CD4-positive, alpha-beta memory T cell (primary cell): ENCODE measurements at regions not wholly inside any gene's neighbourhood (a gene's known extent, or its start where the extent isn't known, plus 50 kb on each side); places are given as distances from the start of the nearest gene placed in this dataset.

Experiments
- CTCF ChIA-PET: fragments of 350-600 bp; sonication (Branson Sonifier 250); formaldehyde crosslinking; loops from one replicate; lab custom pipeline; 2021; ENCODE audit warnings: inconsistent platforms; ENCODE audit not compliant: partially characterized antibody; lab: Charles Lee
- POLR2A ChIA-PET: fragments of 350-600 bp; sonication (Branson Sonifier 250); formaldehyde crosslinking; loops from one replicate; lab custom pipeline; 2021; ENCODE audit not compliant: partially characterized antibody; lab: Charles Lee
- DNase-seq, 5 donors: peaks; one replicate each; pipeline versions ENCODE4 v3.0.0 to v3.0.0-alpha.2; 2020 to 2022; ENCODE audit warnings: mixed read lengths in 1 of 5
- H3K27ac ChIP-seq: one replicate; pipeline ENCODE4 v1.7.0; 2013; ENCODE audit warnings: low read depth, low read length
- H3K27me3 ChIP-seq: 2 replicates; pipeline ENCODE4 v1.7.0; 2013; ENCODE audit warnings: mild to moderate bottlenecking, low read length, moderate library complexity; ENCODE audit not compliant: insufficient read depth
- H3K36me3 ChIP-seq: 2 replicates; pipeline ENCODE4 v1.7.0; 2013; ENCODE audit warnings: mild to moderate bottlenecking, low read length, moderate library complexity; ENCODE audit not compliant: insufficient read depth
- H3K4me1 ChIP-seq: 2 replicates; pipeline ENCODE4 v1.7.0; 2013; ENCODE audit warnings: mild to moderate bottlenecking, low read length, moderate library complexity; ENCODE audit not compliant: insufficient read depth
- H3K4me3 ChIP-seq, 2 donors: one replicate each; pipeline ENCODE4 v1.7.0; 2013; ENCODE audit warnings: low read length in 2 of 2, mild to moderate bottlenecking in 1 of 2
- H3K9me3 ChIP-seq, 2 donors: one replicate each; pipeline ENCODE4 v1.7.0; 2013; ENCODE audit warnings: low read length in 2 of 2, control low read depth in 1 of 2; ENCODE audit not compliant: control insufficient read depth in 1 of 2
- H3K27ac Mint-ChIP-seq, 7 donors: one replicate each; pipeline ENCODE4 v1.8.0; 2020 to 2021; ENCODE audit warnings: mixed read lengths in 7 of 7, mild to moderate bottlenecking in 6 of 7, inconsistent platforms in 3 of 7, moderate library complexity in 3 of 7
- H3K27me3 Mint-ChIP-seq, 2 donors: one replicate each; pipeline ENCODE4 v1.8.0; 2020 to 2021; ENCODE audit warnings: mixed read lengths in 2 of 2
- H3K36me3 Mint-ChIP-seq, 2 donors: one replicate each; pipeline ENCODE4 v1.8.0; 2020 to 2021; ENCODE audit warnings: mixed read lengths in 2 of 2, inconsistent platforms in 1 of 2, mild to moderate bottlenecking in 1 of 2
- H3K4me1 Mint-ChIP-seq, 4 donors: one replicate each; pipeline ENCODE4 v1.8.0; 2020 to 2021; ENCODE audit warnings: mixed read lengths in 4 of 4, mild to moderate bottlenecking in 1 of 4
- H3K4me3 Mint-ChIP-seq, 8 donors: one replicate each; pipeline ENCODE4 v1.8.0; 2020 to 2021; ENCODE audit warnings: mixed read lengths in 8 of 8, mild to moderate bottlenecking in 7 of 8, moderate library complexity in 6 of 8, inconsistent platforms in 3 of 8
- H3K9me3 Mint-ChIP-seq, 8 donors: one replicate each; pipeline ENCODE4 v1.8.0; 2020 to 2021; ENCODE audit warnings: mixed read lengths in 8 of 8, mild to moderate bottlenecking in 5 of 8, inconsistent platforms in 3 of 8, moderate library complexity in 1 of 8
- intact Hi-C: fragments of 100-400 bp; cut with micrococcal nuclease; formaldehyde crosslinking; loops from one replicate; pipeline ENCODE4 v1.15.1; 2023

DNA sequence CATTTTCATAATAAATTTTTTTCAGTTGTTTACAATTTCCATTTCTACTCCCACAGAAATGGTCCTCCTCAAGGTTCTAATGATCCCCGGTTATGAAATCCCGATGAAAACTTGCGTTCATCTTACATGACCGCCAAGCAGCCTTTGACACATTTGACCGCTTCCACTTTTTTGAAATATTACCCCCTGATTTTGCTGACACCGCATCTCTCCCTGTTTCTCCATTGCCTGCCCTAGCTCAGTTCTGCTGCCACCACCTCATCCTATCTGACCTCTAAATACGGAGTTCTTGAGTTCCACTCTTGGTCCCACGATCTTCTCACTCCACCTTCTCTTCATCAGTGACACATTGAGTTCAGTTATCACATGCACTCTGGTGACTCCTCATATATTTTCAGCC is 74.1 kb downstream of the SLC35B3 start:
- ChIA-PET POLR2A (no interaction called here), CTCF (no interaction called here)
- Histone ChIP-seq H3K4me3 (no peak overlapping the region), H3K4me1 (no peaks in the 10 kb centered on the region), H3K27me3 (no peaks in the 10 kb centered on the region), H3K9me3 (no peaks in the 10 kb centered on the region), H3K36me3 (no peaks in the 10 kb centered on the region), H3K27ac (no peak overlapping the region)
- no peaks in the 10 kb centered on the region for H3K4me1 Mint-ChIP-seq
- no peak overlapping the region for H3K4me3 Mint-ChIP-seq
- H3K36me3 Mint-ChIP-seq, result no peaks in the 10 kb centered on the region
- intact Hi-C loops, result no loop called here
- peaks cover 0 to 2% (median 0%) of the 10 kb centered on the region in 8 donors for H3K9me3 Mint-ChIP-seq
- peaks cover 3 to 6% of the 10 kb centered on the region in 2 donors for H3K27me3 Mint-ChIP-seq
- H3K27ac Mint-ChIP-seq, result no peak overlapping the region
- no peak for DNase-seq

DNA sequence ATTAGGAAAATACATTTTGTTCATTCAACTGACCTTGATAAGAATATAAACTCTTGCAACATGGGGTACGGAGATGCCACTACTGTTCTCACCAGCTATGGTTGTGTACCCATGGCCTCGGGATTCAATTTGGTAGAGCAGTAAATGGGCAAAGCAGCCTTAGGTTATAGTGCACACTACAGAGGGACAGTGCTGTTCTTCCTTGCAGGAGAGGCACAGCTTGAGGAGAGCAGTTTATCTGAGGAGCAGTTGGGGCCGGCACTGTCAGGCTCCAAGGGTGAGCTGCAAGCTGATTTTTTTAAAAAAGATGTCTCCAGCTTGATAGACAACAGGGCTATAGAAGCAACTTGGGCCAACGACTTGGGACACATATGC is 82.4 kb downstream of the SLC35B3 start:
- H3K36me3 Mint-ChIP-seq, result no peaks in the 10 kb centered on the region
- H3K9me3 Mint-ChIP-seq, result peaks cover 0 to 3% (median 0%) of the 10 kb centered on the region in 8 donors
- H3K4me3 ChIP-seq, result no peak overlapping the region
- no peaks in the 10 kb centered on the region for H3K36me3 ChIP-seq
- CTCF ChIA-PET, result interaction anchor here (0.8 kb wide), 1 partner anchor 11 kb away, joined by 3 read pairs; no protein-coding TSS in a partner anchor
- H3K27ac Mint-ChIP-seq, result no peak overlapping the region
- no peaks in the 10 kb centered on the region for H3K27me3 ChIP-seq
- no peak overlapping the region for H3K4me3 Mint-ChIP-seq
- no peak overlapping the region for H3K27ac ChIP-seq
- H3K4me1 ChIP-seq, result no peaks in the 10 kb centered on the region
- POLR2A ChIA-PET, result no interaction called here
- no peaks in the 10 kb centered on the region for H3K9me3 ChIP-seq
- no peak for DNase-seq
- intact Hi-C loops, result no loop called here
- peaks cover 2 to 4% of the 10 kb centered on the region in 2 donors for H3K27me3 Mint-ChIP-seq
- no peaks in the 10 kb centered on the region for H3K4me1 Mint-ChIP-seq

DNA sequence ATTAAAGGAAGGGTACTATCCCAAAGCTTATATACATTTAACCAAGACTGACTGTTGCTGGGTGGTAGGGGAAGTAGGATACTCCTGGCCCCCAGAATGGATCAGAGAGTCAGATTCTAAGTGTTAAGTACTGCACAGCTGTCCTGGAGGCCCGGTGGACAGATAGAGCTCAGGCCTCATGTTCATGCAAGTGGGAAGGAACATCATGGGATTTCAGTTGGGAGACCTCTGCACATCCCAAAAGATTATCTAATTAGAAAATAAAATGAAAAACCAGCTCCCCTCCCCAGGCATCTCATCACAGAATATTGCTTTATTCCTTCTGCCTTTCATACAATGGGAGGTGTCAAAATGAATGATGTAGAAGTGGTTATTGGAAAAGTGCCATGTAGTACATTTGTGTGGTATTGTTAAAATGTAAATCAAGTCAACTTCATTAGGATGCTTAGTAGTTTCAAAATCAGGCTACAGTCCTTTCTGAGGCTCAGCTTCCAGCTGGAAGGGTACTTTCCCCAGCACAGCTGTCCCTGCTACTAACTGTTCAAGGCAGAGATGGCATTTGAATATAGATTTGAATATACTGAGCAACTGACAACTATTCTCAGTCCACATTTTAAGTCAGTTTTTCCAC is 82.9 kb downstream of the SLC35B3 start:
- Mint-ChIP-seq H3K9me3 (peaks cover 0 to 3% (median 2%) of the 10 kb centered on the region in 8 donors), H3K36me3 (no peaks in the 10 kb centered on the region), H3K4me3 (no peak overlapping the region), H3K27ac (no peak overlapping the region), H3K27me3 (peaks cover 2 to 4% of the 10 kb centered on the region in 2 donors), H3K4me1 (no peaks in the 10 kb centered on the region)
- no peaks in the 10 kb centered on the region for H3K9me3 ChIP-seq
- intact Hi-C loops, result no loop called here
- POLR2A ChIA-PET, result no interaction called here
- H3K4me3 ChIP-seq, result no peak overlapping the region
- no peak for DNase-seq
- H3K36me3 ChIP-seq, result no peaks in the 10 kb centered on the region
- CTCF ChIA-PET, result interaction anchor here (0.8 kb wide), 1 partner anchor 10 kb away, joined by 3 read pairs; no protein-coding TSS in a partner anchor
- no peak overlapping the region for H3K27ac ChIP-seq
- H3K4me1 ChIP-seq, result no peaks in the 10 kb centered on the region
- H3K27me3 ChIP-seq, result no peaks in the 10 kb centered on the region

DNA sequence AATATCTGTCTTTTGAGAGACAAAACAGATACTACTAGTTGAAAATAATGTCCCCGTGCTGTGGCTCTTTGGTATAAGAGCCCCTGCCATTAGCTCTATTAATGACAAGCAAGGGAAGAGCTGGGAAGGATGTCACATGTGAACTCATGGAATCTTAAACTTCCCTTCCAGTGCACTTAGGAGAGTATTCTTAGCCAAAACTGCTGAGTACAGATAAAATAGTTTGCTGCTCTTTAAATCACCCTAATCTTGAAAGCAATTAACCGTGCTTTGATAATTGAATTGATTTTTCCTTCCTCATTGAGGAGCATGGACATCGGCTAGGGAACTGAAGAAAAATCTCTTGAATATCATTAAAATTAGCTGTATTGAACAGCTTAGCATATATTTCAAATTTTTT is 91.7 kb downstream of the SLC35B3 start:
- H3K27ac Mint-ChIP-seq, result no peak overlapping the region
- CTCF ChIA-PET, result no interaction called here
- H3K4me3 ChIP-seq, result no peak overlapping the region
- DNase-seq, result no peak
- H3K27me3 ChIP-seq, result no peaks in the 10 kb centered on the region
- H3K4me1 Mint-ChIP-seq, result no peaks in the 10 kb centered on the region
- H3K27ac ChIP-seq, result no peak overlapping the region
- H3K4me1 ChIP-seq, result no peaks in the 10 kb centered on the region
- peaks cover 0 to 3% of the 10 kb centered on the region in 2 donors for H3K36me3 Mint-ChIP-seq
- H3K36me3 ChIP-seq, result no peaks in the 10 kb centered on the region
- no peaks in the 10 kb centered on the region for H3K9me3 ChIP-seq
- intact Hi-C loops, result no loop called here
- POLR2A ChIA-PET, result no interaction called here
- H3K27me3 Mint-ChIP-seq, result peaks cover 4% of the 10 kb centered on the region in 2 donors
- H3K9me3 Mint-ChIP-seq, result peaks cover 3 to 17% (median 14%) of the 10 kb centered on the region in 8 donors
- no peak overlapping the region for H3K4me3 Mint-ChIP-seq

DNA sequence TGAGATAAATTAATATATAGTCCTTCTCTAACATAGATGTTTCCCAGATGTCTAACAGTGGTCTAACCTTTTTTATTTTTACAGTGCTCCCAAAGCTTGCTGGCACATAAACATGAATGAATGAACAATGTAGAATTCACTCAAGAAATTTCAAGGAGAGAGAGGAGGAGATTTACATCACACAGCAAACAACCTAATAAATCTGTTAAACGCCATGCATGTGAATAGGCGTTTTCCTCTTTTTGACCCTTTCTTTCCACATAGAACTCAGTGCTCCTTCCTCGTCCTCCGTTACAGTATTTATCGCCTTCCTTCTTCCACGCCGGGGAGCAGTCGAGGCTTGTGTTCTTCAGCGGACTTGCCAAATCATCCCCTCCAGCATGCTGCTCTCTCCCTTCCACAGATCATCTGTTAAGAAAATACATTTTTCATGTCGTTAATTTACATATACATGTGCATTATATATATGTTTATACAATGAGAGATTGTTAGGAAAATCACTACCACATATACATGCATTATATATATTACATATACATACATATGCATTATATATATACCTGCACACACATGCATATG is 93.0 kb downstream of the SLC35B3 start:
- H3K9me3 Mint-ChIP-seq, result peaks cover 3 to 16% (median 14%) of the 10 kb centered on the region in 8 donors
- Histone ChIP-seq H3K27ac (no peak overlapping the region), H3K4me3 (no peak overlapping the region), H3K9me3 (no peaks in the 10 kb centered on the region), H3K36me3 (no peaks in the 10 kb centered on the region), H3K4me1 (no peaks in the 10 kb centered on the region), H3K27me3 (no peaks in the 10 kb centered on the region)
- no peak for DNase-seq
- H3K27ac Mint-ChIP-seq, result no peak overlapping the region
- peaks cover 4% of the 10 kb centered on the region in 2 donors for H3K27me3 Mint-ChIP-seq
- no peak overlapping the region for H3K4me3 Mint-ChIP-seq
- H3K4me1 Mint-ChIP-seq, result no peaks in the 10 kb centered on the region
- intact Hi-C loops, result no loop called here
- H3K36me3 Mint-ChIP-seq, result peaks cover 0 to 3% of the 10 kb centered on the region in 2 donors
- CTCF ChIA-PET, result interaction anchor here (1.5 kb wide), 1 partner anchor 10 kb away, joined by 3 read pairs; no protein-coding TSS in a partner anchor
- POLR2A ChIA-PET, result no interaction called here

DNA sequence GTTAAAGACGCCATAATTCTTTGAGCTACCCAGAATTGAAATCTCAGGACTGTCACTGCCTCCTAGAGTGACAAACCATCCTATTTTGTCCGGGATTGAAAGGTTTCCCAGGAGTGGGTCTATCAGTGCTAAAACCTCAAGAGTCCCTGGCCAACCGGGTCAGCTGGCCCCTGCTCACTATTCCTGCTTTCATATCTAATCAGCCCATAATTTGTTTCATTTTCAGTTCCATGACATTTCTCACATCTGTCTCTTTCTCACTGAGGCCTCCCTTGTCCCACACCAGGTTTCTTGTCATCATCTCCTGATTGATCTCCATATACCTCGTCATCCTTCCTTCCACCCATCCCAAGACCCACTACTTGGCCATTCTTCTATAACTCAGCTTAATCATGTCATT is 98.2 kb downstream of the SLC35B3 start:
- no peaks in the 10 kb centered on the region for H3K27me3 ChIP-seq
- Mint-ChIP-seq H3K27me3 (no peaks in the 10 kb centered on the region), H3K36me3 (no peaks in the 10 kb centered on the region), H3K4me1 (no peaks in the 10 kb centered on the region), H3K9me3 (peaks cover 0 to under 1% (median 0%) of the 10 kb centered on the region in 8 donors), H3K4me3 (no peak overlapping the region), H3K27ac (no peak overlapping the region)
- ChIA-PET POLR2A (no interaction called here), CTCF (no interaction called here)
- H3K27ac ChIP-seq, result no peak overlapping the region
- no peak for DNase-seq
- no peaks in the 10 kb centered on the region for H3K36me3 ChIP-seq
- no peaks in the 10 kb centered on the region for H3K4me1 ChIP-seq
- H3K9me3 ChIP-seq, result no peaks in the 10 kb centered on the region
- intact Hi-C loops, result no loop called here
- no peak overlapping the region for H3K4me3 ChIP-seq

DNA sequence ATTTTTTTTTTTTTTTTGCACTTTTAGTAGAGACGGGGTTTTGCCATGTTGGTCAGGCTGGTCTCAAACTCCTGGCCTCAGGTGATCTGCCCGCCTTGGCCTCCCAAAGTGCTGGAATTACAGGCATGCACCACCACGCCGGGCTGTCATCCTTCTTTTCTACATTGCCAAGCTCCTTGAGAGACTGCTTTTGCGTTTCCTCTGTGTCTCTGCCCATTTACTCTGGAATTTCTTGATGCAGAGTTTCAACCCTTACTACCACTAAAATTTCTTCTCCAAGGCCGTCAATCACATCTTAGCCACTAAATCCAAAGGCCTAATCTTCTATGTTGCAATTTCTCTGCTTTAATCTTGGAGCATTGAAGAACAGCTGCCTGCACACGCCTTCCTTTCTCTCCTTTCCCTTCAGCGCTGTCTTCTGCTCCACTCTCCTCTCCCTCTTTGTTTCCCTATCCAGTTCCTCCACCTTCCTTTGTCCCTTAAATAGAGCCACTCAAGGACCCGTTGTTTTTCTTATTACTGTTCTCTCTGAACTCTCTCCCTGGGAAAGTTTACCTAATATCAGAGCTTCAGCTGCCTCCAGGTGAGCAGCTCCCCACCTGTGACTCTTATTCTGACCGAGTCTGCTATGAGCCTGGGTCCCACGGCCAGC is 98.8 kb downstream of the SLC35B3 start:
- H3K9me3 Mint-ChIP-seq, result no peaks in the 10 kb centered on the region
- Histone ChIP-seq H3K4me3 (no peak overlapping the region), H3K27ac (no peak overlapping the region), H3K9me3 (no peaks in the 10 kb centered on the region), H3K4me1 (no peaks in the 10 kb centered on the region), H3K36me3 (no peaks in the 10 kb centered on the region), H3K27me3 (no peaks in the 10 kb centered on the region)
- DNase-seq, result no peak
- ChIA-PET POLR2A (no interaction called here), CTCF (no interaction called here)
- no peak overlapping the region for H3K27ac Mint-ChIP-seq
- H3K4me3 Mint-ChIP-seq, result no peak overlapping the region
- no peaks in the 10 kb centered on the region for H3K4me1 Mint-ChIP-seq
- H3K27me3 Mint-ChIP-seq, result no peaks in the 10 kb centered on the region
- H3K36me3 Mint-ChIP-seq, result no peaks in the 10 kb centered on the region
- intact Hi-C loops, result no loop called here
